Dermis blood vessel endothelial cell (primary cell): ENCODE measurements at regions not wholly inside any gene's neighbourhood (a gene's known extent, or its start where the extent isn't known, plus 50 kb on each side); places are given as distances from the start of the nearest gene placed in this dataset.

Source experiments
- DNase-seq: peaks from one replicate; pipeline ENCODE4 v3.0.0; 2010

DNA sequence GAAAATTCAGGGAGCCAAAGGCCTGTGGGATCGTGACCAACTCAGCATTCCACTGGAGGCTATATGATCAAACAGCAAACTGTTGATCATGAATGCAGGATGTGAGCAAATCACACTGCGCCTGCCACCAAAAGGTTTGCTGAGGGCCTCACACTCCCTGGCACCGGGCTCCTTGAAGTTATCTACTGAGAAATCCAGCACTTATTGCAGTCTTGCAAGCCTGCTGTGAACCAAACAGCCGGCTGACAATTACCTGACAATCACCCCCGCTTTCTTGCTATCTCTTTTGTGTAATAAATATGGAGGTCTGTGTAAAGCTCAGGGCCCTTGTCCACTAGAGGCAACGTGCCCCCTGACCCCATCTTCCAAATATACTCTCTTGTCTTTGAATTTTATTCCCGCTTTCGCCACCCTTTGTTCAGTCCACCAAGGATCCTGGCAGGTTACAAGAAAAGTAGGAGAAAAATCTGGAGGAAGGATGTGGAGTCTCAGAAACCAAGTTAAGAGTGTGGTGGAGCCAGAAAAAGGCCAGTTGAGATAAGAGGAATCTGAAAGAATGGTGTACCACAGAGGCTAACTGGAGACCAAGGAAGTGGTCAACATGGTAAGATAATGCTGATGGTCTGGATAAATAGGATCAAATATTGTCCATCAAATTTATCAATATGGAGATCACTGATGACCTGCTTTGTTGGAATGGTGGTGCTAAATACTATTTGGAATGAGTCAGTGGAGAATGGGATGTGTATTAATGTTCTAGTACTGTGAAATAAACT is 229.2 kb downstream of the ALX1 start:
- no peak for DNase-seq

DNA sequence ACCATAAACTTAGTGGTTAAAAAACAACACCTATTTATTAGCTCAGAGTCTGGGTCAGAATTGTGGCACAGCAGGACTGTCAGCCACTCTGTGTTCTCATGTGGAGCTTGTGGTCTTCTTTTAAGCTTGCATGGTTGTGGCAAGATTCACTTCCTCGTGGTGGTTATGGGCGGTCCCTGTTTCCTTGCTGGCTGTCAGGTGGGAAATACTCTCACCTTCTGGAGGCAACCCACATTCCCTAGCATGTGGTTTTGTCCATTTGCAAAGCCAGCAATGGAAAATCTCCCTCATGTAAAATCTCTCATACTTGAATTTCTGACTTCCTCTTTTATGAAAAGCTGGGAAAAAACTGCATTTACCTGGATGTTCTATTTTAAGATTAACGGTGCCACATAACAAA is 229.8 kb downstream of the ALX1 start:
- no peak for DNase-seq

DNA sequence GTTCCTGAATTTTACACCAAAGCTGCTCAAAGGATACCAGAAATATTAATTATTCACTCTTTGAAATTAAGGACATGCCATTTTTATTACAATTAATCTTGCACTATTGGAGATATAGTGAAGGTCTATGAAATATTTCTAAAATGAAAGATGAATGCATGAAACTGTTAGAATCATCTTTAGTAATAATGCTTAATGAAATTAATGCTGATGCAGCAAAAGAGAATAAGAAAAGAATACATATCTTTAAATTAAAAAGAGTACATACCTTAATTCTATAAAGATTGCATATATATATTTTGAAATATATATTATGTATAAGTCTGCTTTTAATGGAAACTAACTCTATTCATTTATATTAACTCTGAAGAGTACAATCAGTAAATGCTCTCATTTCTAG is 236.0 kb downstream of the ALX1 start:
- no peak for DNase-seq

DNA sequence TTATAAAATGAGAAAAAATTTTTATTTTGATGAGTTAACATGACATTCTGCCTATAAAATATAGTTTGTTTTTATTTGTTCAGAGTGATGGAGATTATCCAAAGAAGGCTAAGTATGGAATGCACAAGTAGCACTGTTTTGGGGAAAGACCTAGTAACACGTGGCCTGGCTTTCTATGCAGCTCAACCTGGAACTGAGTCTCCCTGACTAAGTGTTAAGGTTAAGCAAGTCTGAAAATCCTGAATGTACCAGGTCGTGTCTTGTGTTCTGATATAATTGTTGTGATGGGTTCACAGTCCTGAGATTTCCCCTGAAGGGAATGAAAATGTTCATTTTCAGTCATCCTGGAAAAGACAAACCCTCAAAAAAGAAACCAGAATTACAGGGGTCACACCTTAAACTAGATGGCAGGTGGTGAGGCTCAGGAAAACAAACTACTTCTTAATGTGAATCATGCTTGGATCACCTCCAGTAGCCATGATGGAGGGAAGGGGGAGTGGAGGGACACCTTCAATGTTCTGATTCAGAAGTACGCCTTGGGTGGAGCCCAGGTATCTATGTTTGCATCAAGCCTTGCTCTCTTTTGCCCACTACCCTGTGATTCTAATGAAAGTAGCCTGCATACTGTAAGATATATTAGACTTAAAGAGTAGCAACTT is 236.8 kb downstream of the ALX1 start:
- no peak for DNase-seq

DNA sequence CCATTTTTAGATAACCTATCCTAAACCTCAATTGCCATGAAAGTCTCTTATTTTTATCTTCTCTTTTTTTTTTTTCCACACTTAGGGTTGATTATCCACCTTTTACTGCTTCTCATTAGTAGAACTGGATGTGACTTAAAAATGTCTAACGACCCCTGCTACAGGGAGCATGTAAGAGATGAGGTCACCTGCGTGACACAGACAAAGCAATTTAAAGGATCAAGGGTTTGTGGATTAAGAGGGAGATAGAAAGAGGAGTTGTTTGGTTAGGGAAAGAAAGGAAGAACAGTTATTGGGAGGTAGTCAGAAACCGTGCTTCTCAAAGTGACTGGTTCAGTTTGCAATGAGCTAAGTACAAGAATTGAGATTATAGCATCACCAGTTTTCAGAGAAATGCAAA is 239.1 kb downstream of the ALX1 start:
- no peak for DNase-seq

DNA sequence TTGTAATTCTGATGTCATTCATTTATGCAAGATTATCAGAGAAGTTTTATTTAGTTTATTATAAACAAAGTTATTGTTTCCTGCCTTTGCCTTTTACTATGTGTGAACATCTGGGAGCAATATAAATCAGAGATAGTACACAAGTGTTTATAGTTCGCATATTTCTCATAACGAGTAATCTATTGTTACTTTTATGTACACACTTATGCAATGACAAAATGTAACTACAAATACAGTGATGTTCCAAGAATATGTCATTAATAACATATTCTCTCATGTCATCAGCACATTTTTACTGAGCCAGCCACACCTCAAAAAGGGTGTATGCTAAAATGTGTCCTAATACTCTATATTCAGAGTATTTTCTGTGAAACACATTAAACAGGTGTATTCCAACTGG is 243.2 kb downstream of the ALX1 start:
- no peak for DNase-seq

DNA sequence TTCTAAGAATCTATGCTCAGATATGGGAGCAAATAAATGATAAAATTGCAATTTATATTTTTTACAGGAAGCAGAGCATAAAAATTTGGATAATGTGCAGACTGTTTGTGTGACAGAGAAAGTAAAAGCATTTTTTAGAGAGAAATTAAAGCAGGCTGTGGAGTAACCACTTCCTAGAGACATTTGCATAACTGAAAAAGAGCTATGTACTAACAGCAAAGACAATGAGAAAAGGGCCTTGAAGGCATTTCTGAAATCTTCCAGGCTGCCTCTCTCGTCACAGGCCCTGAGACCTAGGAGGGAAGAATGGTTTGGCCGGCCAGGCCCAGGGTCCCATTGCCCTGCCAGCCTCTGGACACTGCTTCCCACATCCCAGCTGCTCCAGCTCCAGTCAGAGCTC is 247.2 kb downstream of the ALX1 start:
- DNase-seq = no peak

DNA sequence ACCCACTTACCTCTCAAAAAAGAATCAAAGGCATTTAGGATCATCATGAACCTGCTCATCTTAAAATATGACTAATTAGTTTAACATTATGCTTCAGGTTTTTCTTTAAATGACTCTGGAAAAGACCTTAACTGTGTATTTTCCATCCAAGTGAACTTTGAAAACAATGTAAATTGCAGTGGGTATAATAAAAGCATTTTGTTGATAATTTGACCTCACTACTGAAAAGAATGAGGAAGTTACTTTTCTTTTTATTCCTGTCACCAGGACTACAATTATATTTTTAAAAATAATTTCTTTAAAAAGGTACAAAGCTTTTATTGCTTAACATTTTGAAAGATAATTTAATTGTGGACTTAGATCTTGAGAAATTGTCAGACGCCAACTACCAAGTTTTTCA is 249.9 kb downstream of the ALX1 start:
- DNase-seq = no peak

DNA sequence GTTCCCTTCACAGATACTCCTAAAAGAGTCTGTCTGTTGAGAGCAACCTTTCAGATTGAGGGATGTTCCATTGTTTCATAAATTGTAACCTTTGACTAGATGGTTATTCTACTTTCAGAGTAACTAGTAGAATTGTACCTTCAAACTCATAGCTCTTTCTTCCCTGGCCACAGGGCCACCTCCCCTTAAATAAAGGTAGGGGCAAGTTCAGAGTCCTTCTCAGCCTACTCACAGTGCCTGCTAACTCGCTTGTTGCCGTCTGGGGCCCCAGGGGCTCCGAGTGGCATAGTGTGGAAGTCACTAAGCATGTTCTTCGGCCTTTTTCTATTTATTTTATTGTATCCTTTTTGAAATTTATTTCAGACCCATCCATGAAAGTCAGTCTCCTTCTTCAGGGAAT is 250.4 kb downstream of the ALX1 start:
- no peak for DNase-seq

DNA sequence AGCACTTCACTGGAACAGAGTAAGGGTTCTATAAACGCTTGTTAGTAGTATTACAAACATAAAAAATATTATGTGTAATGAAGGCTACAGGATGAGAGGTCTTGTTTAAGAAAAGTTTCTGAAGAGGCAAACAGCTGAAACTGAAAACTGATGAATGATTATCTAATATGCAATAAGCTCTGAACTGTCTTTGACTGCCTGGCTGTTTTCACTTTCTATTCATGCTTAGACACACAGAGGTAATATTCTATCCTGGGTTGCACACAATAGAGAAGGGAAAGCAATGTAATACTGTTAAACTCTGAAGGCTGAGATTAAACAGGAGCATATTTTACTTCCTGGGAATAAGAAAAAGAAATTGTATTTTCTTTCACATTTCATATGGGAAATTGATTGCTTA is 251.3 kb downstream of the ALX1 start:
- DNase-seq = no peak

DNA sequence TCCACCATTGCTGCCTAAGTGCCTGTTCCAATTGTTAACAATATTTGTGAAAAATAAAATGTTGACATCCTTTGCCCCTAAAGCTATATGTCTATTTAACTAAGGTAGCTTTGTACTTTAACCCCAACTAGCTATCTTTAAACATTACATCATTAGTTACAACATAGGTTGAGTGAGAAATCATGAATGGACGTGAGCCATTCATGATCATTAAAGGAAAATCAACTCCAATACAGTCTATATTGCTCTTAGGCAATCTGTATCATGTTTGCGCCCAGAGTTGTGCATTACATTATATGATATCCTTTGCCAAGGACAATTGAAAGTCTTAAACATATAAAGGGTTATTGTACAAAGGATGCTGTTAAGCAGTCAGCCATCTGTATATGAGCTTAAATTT is 269.6 kb downstream of the ALX1 start:
- no peak for DNase-seq

DNA sequence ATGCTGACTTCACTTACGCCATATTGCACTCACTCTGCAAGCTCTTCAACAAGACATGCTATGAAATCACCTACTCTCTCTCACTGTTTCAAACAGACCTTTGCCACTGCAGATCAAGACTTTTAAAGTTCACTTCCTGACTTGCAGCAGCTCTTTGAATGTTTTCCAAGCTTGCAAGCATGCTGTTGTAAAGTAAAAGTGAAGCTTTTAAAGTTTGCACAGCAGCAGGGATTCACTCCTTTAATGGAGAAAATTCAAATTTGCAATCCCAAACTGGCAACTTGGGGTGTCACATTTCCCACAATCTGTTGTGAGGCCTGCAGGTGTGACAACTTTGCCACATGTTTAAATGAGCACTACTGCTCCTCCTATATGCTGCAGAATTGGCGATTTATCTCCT is 270.9 kb downstream of the ALX1 start:
- no peak for DNase-seq

DNA sequence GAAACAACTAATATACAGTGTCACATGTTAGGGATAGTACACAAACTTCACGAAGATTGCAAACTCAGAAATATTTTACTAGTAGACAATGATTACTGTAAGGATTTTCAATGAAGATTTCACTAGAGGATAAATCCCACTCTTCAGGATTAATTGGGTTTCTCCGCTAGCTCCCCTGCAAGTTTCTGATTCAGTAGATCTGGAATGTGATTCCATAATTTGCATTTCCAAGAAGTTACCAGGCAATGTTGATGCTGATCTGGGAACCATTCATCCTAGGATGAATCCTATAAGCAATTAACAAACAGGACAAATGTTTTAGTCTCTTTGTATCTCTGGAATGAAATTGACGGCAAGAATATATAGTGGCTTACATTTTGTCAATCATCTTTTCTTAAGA is 272.4 kb downstream of the ALX1 start:
- DNase-seq = no peak

DNA sequence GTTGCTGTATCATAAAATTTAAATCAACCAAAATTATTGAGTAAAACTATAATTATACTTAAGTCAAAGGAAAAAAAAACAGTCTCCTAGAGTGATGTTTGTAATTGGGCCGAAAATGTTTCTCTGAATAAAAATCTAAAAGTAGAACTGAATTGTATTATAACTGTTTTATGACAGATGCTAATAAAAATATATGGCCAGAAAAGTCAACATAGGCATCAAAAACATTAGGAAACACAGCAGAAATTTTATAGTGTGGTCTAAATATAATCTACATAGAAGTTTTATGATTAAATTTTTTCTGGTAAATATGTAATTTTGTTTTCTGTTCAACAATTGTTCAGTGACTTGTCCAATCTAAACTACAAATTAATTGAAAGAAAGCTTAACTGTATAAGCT is 277.8 kb downstream of the ALX1 start:
- no peak for DNase-seq

DNA sequence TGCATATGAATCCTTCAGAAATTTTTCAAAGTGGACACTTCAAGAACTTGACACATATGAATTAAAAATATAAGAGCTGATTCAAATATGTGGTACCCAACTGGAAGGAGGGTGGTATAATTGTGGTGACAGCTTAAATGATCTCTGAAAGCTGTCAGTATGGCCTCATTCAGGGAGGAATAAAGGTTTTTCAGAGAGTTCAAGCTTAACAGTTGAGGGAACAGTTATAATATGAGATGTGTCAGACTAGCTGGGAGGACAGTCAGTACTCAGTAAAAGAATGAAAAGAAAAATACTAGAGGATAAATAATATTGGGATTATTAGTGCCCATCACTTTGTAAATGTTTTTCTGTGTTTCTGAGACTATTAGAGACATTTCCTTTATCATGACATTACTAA is 277.5 kb downstream of the RASSF9 start:
- DNase-seq = no peak

DNA sequence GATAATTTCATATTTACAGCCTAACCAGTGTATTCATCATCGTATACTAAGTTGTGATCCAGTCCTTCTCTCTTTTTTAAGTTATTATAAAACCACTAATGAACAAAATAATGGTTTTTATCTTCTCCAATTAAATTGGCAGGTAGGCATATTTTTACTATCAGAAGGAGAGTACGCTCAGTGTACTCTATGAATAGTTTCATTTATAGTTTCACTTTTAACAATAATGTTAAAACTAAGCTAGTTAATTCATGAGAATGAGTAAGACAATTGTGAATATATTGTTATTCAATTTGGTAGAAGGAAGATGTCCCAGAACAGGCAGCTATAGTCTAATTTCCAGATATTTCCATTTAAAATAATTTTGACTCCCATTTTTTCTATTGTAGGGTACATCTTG is 277.1 kb downstream of the RASSF9 start:
- no peak for DNase-seq

DNA sequence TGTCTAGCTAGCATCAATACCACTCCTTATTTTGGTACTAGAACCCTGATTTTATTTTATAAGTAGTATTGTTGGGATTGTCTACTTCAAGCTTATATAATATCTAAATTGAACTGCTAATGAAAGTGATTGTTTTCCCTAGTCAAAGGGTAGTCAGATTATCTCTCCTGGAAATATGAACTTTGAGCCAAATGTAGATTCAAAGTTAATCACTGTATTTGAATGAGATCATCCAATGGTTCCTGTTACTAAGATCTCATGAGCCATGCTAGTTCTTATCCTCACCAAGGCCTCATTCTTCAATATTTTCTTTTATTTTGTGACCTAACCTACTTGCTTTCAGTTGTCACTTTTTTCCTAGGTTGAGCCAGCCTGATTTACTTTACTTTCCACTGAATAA is 276.7 kb downstream of the RASSF9 start:
- no peak for DNase-seq

DNA sequence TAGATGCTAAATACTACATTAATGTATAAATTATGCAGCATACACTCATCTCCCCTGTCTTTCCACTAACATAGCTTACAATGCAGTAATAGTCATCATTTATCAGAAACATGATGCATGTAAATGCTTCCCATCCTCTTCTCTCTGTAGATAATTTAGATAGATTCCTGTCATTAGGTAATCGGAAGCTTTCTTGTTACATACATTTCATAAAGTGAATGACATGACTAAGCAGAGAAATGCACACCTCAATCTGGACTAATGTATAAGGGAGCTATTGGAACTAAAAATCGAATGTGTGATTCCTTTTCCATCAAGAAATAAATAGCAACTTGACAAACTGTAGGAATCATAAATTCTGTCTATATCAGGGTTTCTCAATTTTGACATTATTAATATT is 273.4 kb downstream of the RASSF9 start:
- DNase-seq = no peak

DNA sequence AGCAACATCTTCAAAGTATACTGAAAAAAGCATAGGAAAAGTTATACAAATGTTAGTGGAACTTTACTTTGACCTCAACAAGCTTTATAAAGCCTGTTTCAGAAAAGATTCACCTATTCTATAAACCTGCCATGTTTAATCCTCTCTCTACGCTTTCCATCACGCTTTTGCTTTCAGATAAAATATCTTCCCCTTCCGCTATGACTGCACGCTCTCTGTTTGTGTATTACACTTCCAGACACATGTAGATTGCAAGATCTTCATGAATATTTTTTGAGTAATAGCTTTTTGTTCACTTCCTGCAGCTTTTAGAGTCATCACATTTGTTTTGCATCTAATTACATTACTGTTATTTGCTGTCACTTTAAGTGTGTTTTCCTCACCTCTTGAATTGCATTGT is 271.4 kb downstream of the RASSF9 start:
- no peak for DNase-seq

DNA sequence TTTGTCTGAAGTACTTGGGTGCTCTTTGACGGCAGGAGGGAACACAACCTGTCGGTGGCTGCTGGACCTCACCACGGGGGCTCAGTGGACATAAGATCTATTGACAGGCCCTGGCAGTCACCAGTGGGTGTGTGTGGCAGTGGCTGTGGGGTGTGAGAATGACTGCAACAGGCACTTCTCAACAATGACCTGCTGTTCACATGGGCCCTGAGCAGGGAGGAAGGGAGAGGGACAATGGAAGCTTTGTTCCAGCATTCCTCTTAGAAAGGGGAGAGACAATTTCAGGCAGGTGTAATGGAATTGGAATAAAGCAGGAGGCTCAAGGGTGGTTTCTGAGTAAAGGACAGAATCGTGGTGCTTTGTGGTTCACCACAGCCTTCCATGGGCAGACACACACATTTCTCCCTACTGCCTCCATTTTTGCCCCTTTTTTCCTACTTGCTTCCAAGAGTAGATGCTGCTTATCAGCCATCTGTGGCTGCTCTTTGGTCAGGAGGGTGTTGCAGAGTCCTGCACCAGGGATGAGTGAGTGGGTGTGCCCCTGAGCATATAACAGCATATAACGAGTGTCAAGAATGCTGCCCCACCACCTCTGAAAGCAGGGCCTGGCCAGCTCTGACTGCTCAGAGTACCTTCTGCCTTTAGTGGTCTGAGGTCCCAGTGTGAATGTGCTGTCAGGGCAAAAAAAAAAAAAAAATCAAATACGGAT is 267.7 kb downstream of the RASSF9 start:
- no peak for DNase-seq

DNA sequence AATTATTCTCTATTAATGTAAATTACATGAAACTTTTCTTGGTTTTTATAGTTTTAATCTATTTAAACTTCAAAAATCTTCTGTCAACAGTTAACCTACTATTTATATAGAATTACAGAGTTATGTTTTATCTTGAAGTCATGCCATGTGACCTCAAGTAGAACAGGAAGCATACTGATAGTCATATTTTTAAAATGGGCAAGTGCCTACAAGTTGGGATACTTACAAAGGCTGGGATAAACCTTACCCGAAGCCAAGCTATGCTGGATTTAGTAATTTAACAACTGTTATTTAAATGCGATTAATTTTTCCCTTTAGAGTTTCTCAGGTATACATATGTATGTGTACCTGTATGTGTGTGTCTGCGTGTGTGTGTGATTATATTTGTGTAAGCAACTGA is 266.9 kb downstream of the RASSF9 start:
- DNase-seq = no peak

DNA sequence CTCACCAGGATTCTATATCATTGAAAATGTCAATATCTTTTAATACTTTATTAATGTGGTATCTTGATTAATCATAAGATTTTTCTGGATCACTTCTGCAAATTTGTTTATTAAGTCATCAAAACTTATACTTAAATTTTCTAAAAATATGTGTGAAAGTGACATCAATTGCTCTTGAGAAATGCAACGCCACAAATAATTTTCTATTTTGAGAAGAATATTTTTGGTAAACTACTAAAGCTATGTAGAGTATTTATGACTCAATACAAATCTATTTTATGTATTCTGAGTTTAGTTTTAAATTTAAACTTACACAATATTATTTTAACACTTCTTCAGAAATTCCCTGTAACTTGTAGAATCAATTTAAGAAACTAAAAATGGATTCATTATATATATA is 263.3 kb downstream of the RASSF9 start:
- no peak for DNase-seq

DNA sequence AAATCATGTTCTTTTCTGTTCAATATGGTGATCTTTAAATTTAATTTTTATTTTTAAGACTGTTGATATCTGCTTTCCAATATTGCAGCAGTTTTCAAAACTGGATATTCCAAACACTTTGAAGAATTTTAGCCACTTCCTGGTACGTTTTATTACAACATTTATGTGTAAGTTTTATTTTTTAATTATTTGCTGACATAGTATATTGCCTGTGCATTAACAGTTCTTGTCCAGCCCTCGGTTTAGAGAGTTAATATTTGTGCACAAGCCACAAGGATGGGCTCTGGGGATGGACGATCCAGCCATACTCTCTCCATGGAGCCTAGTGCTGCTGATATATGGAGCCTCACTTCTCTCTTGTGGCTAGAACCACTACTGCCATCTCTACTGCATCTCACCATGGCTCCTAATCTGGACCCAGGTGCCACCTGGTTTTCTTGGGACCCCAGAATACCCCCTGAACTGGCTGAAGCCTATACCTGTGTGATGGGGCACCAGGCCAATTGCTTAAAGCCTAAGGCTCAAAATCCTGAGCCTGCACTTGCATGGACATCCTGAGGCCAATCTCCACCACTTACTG is 262.5 kb downstream of the RASSF9 start:
- DNase-seq = no peak

DNA sequence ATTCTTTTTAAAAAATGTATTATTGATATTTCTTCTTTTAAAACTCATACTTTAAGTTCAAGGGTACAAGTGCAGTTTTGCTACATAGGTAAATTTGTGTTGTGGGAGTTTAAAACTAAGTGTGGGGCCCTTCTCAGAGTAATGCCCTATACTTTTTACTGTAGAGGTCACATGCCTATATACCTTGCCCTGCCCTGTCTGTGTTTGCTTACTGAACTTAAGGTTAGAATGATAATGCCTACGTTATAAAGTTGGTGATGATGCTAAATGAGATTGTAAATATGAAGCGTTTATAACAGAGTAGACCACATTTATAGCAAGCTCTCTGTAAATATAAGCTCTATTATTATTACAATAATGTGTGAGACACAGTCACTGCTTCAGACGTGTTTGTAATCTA is 261.9 kb downstream of the RASSF9 start:
- no peak for DNase-seq
